GM19467 (cell line): ENCODE measurements at regions not wholly inside any gene's neighbourhood (a gene's known extent, or its start where the extent isn't known, plus 50 kb on each side); places are given as distances from the start of the nearest gene placed in this dataset.
A peak's percentile ranks its signal among the peaks of the same experiment; 100 is the strongest.
"Not testable (repeated sequence)": the region's sequence is repeated elsewhere in the genome, so short reads cannot be mapped to it uniquely, and the experiment has no call there.

Experiments used
- ATAC-seq: cut with Tn5 transposase; IDR thresholded peaks from one replicate; pipeline ENCODE4 v1.9.1; 2021; ENCODE audit warnings: mild to moderate bottlenecking, moderate library complexity; ENCODE audit not compliant: unreplicated experiment

DNA sequence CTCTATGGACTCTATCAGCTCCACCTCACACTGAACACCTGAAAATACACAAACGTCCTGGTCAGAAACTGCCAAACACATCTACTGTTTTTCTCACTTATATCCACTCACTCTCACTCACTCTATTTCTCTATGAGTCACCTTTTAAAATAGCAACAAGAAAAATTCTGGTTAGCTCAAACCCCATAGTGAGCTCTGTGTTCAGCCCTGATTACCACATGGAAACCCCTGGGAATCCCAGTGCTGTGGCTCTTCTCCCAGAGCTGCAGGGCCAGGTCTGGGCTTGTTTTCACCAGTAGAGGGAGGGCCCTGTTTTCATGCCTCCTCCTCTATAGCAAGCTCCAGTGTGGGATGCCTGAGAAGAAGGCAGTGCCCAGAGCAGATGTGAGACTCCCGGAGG, 1126.1 kb downstream of the TMEM121 start:
- ATAC-seq: no peak

DNA sequence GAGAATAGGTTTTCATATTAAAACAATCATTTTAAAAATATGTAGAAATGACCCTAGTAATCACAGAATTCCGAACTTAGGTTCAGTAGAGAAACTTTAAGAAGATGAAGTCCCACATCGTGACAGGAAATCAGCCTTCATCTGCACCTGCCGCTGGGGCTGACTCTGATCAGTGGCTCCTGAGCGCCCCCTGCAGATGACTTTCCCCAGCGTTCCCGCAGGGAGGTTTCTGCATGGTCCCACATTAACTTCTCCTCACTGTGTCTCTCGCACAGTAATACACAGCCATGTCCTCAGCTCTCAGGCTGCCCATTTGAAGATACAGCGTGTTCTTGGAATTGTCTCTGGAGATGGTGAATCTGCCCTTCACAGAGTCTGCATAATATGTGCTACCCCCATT, 1131.1 kb downstream of the TMEM121 start:
- ATAC-seq: no peak

DNA sequence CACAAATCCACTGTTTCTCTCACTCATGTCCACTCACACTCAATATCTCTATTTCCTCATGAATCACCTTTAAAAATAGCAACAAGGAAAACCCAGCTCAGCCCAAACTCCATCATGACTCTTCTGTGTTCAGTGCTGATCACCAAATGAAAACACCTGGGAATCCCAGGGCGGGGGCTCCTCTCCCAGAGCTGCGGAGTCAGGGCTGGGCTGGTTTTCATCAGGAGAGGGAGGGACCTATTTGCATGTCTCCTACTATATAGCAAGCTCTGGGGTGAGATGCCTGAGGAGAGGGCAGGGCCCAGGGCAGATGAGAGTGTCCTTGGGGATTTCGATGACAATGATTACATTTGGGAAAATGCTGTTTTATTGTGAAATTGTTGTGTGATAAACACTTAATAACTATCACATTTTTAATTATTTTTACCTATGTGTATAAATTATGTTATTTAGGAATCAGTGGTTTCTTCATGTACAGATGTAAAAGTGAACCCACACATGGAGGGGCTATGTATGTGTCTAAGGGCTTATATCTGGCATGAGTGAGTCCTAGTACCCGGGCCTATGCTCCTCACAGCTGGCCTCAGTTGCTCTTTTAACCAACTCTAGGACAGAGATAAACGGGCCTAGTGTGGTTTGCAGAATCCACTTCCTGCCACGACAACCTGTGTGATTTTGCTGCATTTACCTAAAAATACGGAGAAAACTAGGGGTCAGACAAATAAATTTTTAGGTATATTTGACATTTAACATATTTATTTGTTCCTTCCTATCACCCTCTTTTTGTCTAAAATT, 1131.9 kb downstream of the TMEM121 start:
- ATAC-seq: not testable (repeated sequence)

DNA sequence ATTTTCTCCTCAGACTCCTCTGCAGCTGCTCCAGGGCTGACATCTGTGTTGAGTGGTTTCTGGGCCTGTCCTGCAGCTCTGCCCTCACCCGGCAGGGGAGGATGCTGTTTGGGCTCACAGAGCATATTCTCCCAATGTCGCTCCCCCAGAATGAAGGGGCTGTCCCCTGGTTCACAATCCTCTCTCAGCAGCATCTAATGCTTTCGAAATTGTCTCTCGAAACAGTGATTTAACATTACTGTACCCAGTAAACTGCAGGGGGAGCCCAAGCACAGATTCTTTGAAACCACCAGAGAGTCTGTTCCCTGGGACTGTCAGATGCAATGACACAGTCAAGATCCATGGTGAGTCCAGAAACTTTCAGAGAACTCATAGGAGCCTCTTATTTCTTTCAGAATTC, 1135.2 kb downstream of the TMEM121 start:
- ATAC-seq: peak; percentile 55

DNA sequence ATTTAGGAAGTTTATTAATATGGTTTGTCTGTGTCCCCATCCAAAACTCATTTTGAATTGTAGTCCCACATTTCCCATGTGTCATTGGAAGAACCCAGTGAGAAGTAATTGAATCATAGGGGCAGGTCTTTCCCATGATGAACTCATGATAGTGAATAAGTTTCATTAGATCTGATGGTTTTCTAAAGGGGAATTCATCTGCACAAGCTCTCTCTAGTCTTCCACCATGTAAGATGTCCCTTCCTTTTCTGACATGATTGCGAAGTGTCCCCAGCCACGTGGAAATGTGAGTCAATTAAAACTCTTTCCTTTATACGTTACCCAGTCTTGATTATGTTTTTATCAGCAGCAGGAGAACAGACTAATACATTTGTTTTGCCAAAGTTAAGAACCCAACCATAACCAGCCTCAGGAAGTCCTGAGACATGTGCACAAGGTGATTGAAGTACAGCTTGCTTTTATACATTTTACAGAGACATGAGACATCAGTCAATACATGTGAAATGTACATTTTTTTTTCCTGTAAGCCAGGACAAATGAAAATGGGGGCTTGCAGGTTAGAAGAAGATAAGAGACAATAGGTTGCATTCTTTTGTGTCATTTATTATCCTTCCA, 1136.7 kb downstream of the TMEM121 start:
- no peak for ATAC-seq

DNA sequence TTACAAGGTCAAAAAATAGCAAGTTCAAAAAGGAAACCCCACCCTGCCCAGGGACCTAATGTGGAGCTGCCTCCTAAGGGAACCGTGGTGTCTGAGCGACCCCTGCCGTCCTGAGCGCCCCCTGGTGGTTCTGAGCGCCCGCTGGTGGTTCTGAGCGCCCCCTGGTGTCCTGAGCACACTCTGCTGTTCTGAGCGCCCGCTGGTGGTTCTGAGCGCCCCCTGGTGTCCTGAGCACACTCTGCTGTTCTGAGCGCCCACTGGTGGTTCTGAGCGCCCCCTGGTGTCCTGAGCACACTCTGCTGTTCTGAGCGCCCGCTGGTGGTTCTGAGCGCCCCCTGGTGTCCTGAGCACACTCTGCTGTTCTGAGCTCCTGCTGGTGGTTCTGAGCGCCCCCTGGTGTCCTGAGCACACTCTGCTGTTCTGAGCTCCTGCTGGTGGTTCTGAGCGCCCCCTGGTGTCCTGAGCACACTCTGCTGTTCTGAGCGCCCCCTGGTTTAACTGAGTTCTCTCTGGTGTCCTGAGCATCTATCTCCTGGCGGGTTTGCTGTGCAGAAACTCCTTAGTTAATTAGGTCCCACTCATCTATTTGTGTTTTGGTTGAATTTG, 1137.5 kb downstream of the TMEM121 start:
- not testable (repeated sequence) for ATAC-seq

DNA sequence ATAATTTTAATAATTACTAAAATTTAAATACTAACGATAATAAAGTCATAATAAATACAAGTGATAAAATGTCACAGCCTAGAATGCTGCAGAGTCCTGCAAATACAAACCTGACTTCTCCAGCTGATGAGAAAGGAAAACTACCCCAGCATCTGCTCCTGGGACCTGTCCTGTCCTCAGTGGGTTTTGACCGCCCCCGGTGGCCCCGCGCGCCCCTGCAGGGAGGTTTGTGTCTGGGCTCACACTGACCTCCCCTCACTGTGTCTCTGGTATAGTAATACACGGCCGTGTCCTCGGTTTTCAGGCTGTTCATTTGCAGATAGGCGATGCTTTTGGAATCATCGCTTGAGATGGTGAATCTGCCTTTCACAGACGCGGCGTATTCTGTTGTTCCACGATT, 1139.4 kb downstream of the TMEM121 start:
- ATAC-seq: no peak

DNA sequence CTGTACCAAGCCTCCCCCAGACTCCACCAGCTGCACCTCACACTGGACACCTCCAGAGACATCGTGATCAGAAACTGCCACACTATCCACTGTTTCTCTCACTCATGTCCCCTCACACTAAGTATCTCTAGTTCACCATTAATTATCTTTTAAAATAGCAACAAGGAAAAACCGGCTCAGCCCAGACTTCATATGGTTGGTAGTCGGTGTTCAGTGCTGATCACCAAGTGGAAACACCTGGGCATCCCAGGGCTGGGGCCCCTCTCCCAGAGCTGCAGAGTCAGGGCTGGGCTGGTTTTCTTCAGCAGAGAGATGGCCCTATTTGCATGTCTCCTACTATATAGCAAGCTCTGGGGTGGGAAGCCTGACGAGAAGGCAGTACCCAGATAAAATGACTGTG, 1140.0 kb downstream of the TMEM121 start:
- ATAC-seq: no peak

DNA sequence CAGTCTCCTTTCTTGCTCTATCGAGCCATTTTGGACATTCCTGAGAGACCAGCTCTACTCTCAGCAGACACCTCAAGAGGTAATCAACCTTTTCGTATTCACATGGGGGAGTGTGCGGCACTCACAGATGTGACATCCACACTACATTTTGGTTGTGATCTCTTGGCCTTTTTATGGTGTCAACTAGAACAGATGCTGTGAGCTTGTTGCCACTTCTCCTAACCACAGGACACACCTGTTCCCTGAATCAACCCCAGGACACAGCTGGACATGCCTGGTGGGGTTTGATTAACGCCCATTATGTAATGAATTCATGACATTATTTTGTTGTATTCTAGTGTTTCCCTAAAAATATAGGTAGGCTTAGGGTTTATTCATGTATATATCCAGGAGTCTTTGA, 1143.6 kb downstream of the TMEM121 start:
- no peak for ATAC-seq

DNA sequence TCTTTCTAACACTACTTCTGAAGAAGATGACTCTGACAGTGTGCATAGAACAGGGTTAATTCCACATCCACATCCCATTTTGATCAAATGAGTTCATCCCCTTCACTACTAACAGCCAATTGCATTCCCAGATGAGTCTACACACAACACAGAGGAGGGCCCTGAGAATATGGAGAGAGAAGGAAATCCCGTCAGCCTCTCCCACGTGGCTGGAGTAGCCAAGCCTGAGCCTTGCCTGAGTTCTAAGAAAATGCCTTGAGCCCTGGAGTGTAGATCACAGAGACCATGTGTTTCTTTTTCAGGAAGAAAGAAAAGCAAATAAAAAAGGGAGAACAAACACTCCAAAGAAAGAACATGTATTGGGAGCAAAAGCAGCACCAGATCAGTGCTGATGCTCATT, 1147.7 kb downstream of the TMEM121 start:
- ATAC-seq: not testable (repeated sequence)

DNA sequence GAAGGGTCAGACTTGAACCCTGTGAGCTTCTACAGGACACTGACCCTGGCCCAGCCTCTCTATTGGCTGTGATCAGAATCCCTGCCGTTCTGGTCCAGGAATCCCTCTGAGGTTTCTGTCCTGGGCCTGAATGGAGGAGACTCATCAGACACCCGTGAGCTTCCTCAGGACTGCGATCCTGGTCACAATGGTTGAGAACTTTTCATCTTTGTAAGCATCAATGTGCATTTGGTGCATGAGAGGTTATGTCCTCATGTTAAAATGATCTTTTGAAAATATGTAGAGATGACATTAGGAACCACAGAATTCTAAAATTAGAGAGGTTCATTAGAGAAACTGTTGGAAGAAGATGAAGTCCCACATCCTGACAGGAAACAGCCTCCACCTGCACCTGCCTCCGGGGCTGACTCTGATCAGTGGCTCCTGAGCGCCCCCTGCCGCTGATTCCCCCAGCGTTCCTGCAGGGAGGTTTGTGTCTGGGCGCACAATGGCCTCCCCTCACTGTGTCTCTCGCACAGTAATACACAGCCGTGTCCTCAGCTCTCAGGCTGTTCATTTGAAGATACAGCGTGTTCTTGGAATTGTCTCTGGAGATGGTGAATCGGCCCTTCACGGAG, 1148.2 kb downstream of the TMEM121 start:
- ATAC-seq: not testable (repeated sequence)

DNA sequence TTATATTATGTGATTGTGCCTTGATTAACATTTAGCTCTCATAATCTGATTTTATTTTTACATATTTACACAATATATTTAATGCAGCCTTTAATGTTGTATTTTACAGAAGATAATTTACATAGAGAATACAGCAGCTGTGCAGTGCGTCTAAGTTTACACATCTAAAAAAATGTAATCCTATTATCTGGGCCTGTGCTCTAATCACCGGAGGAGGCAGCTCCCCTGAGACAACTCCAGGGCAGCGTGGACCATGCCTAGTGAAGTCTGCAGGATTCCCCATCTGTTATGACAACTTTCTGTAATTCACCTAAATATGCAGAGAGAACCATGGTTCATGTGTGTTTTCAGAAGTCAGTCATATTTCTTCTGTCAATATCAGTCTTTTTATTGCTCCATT, 1149.3 kb downstream of the TMEM121 start:
- ATAC-seq: not testable (repeated sequence)

DNA sequence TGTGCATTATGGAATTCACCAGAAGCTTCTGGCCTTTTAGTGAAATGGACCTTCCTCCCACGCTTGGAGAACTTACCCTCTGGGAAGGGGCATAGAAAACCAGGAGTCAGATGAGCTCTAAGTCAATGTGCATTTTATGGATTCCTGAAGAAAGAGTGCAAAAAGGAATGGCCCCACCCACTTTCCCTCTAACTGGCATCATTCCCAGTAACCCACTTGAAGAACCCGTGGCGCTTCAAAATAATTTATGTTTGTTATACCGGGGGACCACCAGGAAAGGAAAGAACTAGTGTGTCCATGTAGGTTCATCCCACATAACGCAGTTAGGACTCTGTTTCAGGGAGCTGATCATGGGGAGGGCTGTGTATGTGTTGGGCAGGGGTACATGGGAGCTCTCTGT, 1153.4 kb downstream of the TMEM121 start:
- no peak for ATAC-seq

DNA sequence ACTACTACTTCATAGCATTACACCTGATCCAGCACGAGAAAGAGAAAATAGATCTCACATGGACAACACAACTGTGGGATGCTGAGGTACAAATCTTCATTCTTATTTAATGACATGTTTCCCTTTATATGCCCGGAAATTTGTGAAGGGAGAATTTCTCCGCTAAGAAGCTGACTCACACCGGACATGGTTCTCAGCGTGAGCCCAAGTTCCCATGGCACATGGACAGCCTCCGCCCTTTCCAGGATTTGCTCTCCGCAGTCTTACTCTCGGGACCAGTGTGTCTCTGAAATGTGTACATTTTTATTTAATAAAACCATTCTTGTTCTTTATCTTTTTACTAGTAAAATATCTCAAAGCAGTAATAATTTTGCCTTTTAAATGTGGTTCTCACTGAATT, 1154.8 kb downstream of the TMEM121 start:
- no peak for ATAC-seq

DNA sequence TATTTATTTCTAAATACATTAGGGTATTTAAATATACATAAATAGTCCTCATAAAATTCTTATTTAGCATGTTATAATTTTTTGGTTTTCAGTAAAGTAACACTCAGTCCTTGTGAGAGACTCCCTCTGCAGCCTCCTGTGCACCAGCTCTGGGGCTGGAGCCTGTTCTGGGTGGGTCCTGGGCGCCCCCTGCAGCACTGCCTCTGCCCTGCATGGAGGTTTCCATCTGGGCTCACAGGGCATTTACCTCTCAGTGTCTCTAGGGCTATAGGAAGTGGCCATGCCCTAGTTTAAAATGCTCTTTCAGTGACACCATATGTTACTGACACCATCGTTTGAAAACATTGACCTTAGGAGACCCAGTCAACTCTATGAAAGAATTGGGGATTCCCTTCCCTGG, 1155.2 kb downstream of the TMEM121 start:
- no peak for ATAC-seq

DNA sequence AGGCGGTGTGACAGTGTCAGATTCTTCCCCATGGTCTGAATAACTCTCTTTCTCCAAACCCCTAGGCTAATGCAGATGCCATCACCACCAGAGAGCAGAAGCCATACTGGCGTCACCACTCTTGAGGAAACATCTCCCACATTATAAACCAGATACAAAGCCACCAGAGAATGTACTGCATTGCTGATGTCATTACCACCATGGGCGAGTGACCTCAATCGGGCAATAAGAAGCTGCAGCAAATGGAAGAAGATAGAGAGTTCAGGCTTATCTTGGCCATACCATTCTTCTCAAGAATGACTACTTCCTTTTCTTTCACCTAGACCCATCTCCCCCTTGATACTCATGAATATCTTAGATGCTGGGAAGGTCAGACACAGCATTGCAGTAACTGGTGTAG, 1157.2 kb downstream of the TMEM121 start:
- no peak for ATAC-seq

DNA sequence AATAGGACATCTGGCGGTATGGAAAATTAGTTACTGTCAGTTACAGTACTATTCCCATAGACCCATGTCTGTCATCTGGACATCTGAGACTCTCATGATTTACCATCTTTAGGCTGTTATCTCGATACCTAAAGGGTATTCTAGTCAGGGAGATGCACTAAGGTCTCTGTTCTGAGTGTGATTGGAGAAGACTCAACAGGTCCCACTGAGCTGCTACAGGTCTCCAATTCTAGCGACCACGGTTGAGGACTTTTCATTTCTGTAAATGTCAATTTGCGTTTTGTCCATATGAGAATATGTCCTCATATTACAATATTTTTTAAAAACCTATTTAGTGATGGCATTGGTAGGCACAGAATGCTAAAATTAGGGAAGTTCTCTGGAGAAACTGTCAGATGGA, 1160.2 kb downstream of the TMEM121 start:
- no peak for ATAC-seq

DNA sequence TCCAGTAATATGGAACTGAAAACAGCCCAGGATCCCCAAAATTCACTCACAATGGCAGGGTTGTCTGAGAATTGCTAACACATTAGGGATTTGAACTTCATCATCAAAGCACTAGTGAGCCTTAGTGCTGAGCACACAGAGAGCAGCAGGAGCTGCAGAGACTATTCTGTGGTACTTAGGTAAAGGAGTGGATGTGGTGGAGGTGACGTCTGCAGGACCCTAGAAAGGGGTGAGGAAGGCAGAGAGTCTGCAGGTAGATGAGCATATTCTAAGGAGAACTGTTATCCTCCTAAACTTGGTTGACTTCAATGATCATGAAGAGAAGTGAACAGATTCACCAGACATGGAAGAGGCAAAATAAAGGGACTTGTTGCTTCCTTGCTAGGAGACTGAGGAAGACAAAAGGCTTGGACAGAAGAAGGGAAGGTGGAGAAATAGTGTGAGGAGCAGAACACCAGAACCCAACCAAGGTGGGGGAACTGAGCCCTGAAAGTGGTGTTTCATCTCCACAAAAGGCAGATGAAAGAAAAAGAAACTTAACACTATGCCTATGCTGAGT, 1164.0 kb downstream of the TMEM121 start:
- ATAC-seq: no peak

DNA sequence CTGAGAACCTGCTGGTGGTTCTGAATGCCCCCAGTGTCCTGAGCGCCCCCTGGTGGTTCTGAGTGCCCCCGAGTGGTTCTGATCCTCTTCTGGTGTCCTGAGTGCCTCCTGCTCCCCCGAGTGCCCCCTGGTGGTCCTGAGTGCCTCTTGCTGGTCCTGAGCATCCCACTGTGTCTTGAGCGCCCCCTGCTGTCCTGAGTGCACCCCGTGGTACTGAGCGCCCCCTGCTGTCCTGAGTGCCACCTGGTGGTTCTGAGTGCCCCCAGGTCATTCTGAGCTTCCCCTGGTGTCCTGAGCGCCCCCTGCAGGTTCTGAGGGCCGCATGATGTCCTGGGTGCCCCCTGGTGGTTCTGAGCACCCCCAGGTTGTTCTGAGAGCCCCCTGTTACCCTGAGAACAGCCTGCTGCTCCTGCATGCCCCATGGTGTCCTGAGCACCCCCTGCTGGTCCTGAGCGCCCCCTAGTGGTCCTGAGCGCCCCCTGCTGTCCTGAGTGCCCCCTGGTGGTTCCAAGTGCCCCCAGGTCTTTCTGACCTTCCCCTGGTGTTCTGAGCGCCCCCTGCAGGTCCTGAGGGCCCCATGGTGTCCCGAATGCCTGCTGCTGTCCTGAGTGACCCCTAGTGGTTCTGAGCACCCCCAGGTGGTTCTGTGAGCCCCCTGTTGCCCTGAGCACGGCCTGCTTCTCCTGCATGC, 1165.4 kb downstream of the TMEM121 start:
- ATAC-seq: peak; percentile 63

DNA sequence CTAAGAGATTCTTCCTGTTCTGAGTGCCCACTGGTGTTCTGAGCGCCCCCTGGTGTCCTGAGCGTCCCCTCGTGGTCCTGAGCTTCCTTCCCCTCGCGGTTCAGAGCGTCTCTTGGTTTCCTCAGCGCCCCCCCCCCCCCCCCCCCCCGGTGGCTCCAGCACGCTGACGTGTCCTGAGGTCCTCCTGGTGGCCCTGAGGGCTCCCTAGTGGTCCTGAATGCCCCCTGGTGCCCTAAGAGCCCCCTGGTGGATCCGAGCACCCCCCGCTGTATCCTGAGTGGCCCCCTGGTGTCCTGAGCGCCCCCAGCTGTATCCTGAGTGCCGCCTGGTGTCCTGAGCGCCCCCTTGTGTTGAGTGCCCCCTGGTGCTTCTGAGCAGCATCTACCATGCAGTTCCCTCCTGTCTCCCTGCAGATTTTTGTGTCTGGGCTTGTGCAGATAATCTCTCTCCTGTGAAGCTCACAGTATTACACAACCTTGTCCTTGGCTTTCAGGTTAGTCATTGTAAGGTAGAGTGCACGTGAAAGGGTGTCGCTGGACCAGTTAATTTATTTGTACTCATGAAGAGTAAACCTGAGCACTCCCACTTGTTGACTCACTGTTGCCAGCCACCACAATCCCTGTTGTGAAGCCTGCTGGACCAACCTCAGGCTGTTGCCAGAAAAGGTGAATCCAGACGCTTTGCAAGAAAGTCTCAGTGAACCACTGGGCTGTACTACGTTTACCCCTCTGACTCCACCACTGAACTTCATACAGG, 1168.4 kb downstream of the TMEM121 start:
- ATAC-seq: no peak
